ENCODE measurements at regions not wholly inside any gene's neighbourhood (a gene's known extent, or its start where the extent isn't known, plus 50 kb on each side); places are given as distances from the start of the nearest gene placed in this dataset.

DNA sequence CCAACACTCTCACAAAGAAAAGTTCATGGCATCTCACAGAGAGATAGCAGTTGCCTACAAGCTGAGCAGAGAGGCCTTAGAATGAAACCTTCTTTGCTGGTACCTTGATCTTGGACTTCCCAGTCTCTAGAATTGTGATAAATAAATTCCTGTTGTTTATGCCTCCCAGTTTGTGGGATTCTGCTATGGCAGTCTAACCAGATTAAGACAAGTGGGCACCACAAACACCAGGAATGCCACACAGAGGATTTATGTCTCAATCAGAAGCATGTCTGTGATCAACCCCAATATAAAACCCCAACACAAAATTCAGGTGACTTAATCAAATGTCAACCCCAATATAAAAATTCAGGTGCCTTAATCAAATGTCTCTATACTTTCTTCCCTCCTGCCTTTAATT, 581.3 kb downstream of the XPNPEP1 start:
- H3K27ac ChIP-seq = no peak overlapping the region
- no peak overlapping the region for H3K4me3 ChIP-seq
- POLR2A ChIA-PET = no interaction called here
- ATAC-seq (no peak), DNase-seq (ENCODE audit: low read depth in 1 of 2, low spot score in 1 of 2) (no peak), FAIRE-seq (no peak)
- H3K4me2 ChIP-seq = no peak overlapping the region
- CTCF ChIA-PET = interaction anchor here (0.6 kb wide), 1 partner anchor 366 kb away, joined by 3 read pairs; no protein-coding TSS in a partner anchor
- H3K9me3 ChIP-seq = no peaks in the 10 kb centered on the region
- H3K4me1 ChIP-seq = no peaks in the 10 kb centered on the region
- TF ChIP-seq BHLHE40 (IDR thresholded peaks at IDR 0.05; ENCODE audit: low read depth, low read length) = no peak
- TF ChIP-seq FOXS1 (CRISPR knock-in tag; IDR thresholded peaks at IDR 0.05) = no peak
- no peak for TF ChIP-seq FOSL2 (IDR thresholded peaks at IDR 0.05)
- TF ChIP-seq FOSL2 (CRISPR knock-in tag; IDR thresholded peaks at IDR 0.05) = no peak
- TF ChIP-seq GATA3 (IDR thresholded peaks at IDR 0.05; ENCODE audit: borderline replicate concordance) = no peak
- TF ChIP-seq CEBPB (IDR thresholded peaks at IDR 0.05) = no peak
- TF ChIP-seq MYC (IDR thresholded peaks at IDR 0.05; ENCODE audit: borderline replicate concordance, low read length) = no peak
- TF ChIP-seq RNF2 (IDR thresholded peaks at IDR 0.05; ENCODE audit: borderline replicate concordance, low read depth) = no peak
- TF ChIP-seq USF2 (IDR thresholded peaks at IDR 0.05) = no peak
- no peak for TF ChIP-seq PHF8 (IDR thresholded peaks at IDR 0.05; ENCODE audit: borderline replicate concordance, low read depth)
- no peak for TF ChIP-seq MAZ (IDR thresholded peaks at IDR 0.05; ENCODE audit: borderline replicate concordance, low read depth, low read length)
- no peak for TF ChIP-seq POLR2AphosphoS2 (conservative IDR thresholded peaks at IDR 0.05; ENCODE audit: low read length)

- TF ChIP-seq HOXB13 (CRISPR knock-in tag; IDR thresholded peaks at IDR 0.05; ENCODE audit: low read depth) (no peak), SREBF2 (IDR thresholded peaks at IDR 0.05) (no peak), FOSL2 (IDR thresholded peaks at IDR 0.05) (no peak), FOSL2 (CRISPR knock-in tag; IDR thresholded peaks at IDR 0.05) (no peak), RNF2 (IDR thresholded peaks at IDR 0.05; ENCODE audit: borderline replicate concordance, low read depth) (no peak), HDAC2 (IDR thresholded peaks at IDR 0.05) (no peak), ZNF302 (CRISPR knock-in tag; IDR thresholded peaks at IDR 0.05) (no peak), JUNB (IDR thresholded peaks at IDR 0.05) (no peak), MAZ (IDR thresholded peaks at IDR 0.05; ENCODE audit: borderline replicate concordance, low read depth, low read length) (no peak), ZFP36 (IDR thresholded peaks at IDR 0.05; ENCODE audit: borderline replicate concordance, partially characterized antibody) (no peak), CHD2 (IDR thresholded peaks at IDR 0.05; ENCODE audit: low read length, partially characterized antibody) (no peak), NFE2L2 (conservative IDR thresholded peaks at IDR 0.05; ENCODE audit: low read length) (no peak), JUN (IDR thresholded peaks at IDR 0.05) (no peak), KDM1A (IDR thresholded peaks at IDR 0.05; ENCODE audit: low read depth) (no peak), CBX2 (IDR thresholded peaks at IDR 0.05; ENCODE audit: borderline replicate concordance, low read depth) (no peak), ELK1 (IDR thresholded peaks at IDR 0.05; ENCODE audit: low read depth, low read length) (no peak), CTCF (IDR thresholded peaks at IDR 0.05) (no peak)
- TF ChIP-seq, protein P1, sequence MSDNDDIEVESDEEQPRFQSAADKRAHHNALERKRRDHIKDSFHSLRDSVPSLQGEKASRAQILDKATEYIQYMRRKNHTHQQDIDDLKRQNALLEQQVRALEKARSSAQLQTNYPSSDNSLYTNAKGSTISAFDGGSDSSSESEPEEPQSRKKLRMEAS (IDR thresholded peaks at IDR 0.05) = no peak
- TF ChIP-seq, protein P2, sequence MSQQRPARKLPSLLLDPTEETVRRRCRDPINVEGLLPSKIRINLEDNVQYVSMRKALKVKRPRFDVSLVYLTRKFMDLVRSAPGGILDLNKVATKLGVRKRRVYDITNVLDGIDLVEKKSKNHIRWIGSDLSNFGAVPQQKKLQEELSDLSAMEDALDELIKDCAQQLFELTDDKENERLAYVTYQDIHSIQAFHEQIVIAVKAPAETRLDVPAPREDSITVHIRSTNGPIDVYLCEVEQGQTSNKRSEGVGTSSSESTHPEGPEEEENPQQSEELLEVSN (IDR thresholded peaks at IDR 0.05; ENCODE audit: borderline replicate concordance, low read depth) = no peak
- TF ChIP-seq, protein P3, sequence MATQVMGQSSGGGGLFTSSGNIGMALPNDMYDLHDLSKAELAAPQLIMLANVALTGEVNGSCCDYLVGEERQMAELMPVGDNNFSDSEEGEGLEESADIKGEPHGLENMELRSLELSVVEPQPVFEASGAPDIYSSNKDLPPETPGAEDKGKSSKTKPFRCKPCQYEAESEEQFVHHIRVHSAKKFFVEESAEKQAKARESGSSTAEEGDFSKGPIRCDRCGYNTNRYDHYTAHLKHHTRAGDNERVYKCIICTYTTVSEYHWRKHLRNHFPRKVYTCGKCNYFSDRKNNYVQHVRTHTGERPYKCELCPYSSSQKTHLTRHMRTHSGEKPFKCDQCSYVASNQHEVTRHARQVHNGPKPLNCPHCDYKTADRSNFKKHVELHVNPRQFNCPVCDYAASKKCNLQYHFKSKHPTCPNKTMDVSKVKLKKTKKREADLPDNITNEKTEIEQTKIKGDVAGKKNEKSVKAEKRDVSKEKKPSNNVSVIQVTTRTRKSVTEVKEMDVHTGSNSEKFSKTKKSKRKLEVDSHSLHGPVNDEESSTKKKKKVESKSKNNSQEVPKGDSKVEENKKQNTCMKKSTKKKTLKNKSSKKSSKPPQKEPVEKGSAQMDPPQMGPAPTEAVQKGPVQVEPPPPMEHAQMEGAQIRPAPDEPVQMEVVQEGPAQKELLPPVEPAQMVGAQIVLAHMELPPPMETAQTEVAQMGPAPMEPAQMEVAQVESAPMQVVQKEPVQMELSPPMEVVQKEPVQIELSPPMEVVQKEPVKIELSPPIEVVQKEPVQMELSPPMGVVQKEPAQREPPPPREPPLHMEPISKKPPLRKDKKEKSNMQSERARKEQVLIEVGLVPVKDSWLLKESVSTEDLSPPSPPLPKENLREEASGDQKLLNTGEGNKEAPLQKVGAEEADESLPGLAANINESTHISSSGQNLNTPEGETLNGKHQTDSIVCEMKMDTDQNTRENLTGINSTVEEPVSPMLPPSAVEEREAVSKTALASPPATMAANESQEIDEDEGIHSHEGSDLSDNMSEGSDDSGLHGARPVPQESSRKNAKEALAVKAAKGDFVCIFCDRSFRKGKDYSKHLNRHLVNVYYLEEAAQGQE (IDR thresholded peaks at IDR 0.05) = no peak
- CTCF ChIA-PET = no interaction called here
- POLR2A ChIA-PET = no interaction called here
- FAIRE-seq = no peak
- no peak overlapping the region for H3K4me3 ChIP-seq
- no peak for DNase-seq (ENCODE audit: low read depth in 1 of 2, low spot score in 1 of 2)
- H3K9me3 ChIP-seq = no peaks in the 10 kb centered on the region
- no peak overlapping the region for H3K4me2 ChIP-seq
- no peaks in the 10 kb centered on the region for H3K4me1 ChIP-seq
- H3K27ac ChIP-seq = no peak overlapping the region
- 4% methylated on average over 3 of the region's 3 CpGs for WGBS (ENCODE audit: missing lambda C conversion rate)
- no peak for ATAC-seq
These were observed 595.3 kb downstream of the XPNPEP1 start for GRCh38 chr10:109328001-109328400.
